GM23338 (cell line): ENCODE measurements at regions not wholly inside any gene's neighbourhood (a gene's known extent, or its start where the extent isn't known, plus 50 kb on each side); places are given as distances from the start of the nearest gene placed in this dataset.

Source experiments
- CREB1 ChIP-seq: fragments of 250-450 bp; sonication (Bioruptor Pico); IDR thresholded peaks from 2 replicates; pipeline ENCODE4 v1.5.0; 2020; ENCODE audit warnings: low read depth, mild to moderate bottlenecking, moderate library complexity
- CTCF ChIP-seq, 2 experiments: fragments of 200-600 bp in 1 of 2; sonication (generic) in 1 of 2; conservative IDR thresholded peaks; 2 replicates each; pipeline versions ENCODE4 v1.5.1 to v1.6.1; 2016 to 2017; ENCODE audit warnings: antibody characterized with exemption in 2 of 2, low read depth in 2 of 2, mild to moderate bottlenecking in 2 of 2, moderate library complexity in 1 of 2
- EZH2 ChIP-seq: fragments of 200-600 bp; sonication (generic); IDR thresholded peaks from one replicate; pipeline ENCODE4 v1.8.0; 2017; ENCODE audit warnings: antibody characterized with exemption, mild to moderate bottlenecking, low read depth; ENCODE audit not compliant: unreplicated experiment
- EZH2phosphoT487 ChIP-seq: fragments of 200-600 bp; sonication (generic); IDR thresholded peaks from one replicate; pipeline ENCODE4 v1.8.1; 2018; ENCODE audit warnings: antibody characterized with exemption; ENCODE audit not compliant: unreplicated experiment
- JUNB ChIP-seq: IDR thresholded peaks from one replicate; pipeline ENCODE4 v1.6.1; 2016; ENCODE audit warnings: antibody characterized with exemption; ENCODE audit not compliant: unreplicated experiment
- POLR2AphosphoS5 ChIP-seq: IDR thresholded peaks from 2 replicates; pipeline ENCODE4 v1.6.1; 2016; ENCODE audit warnings: antibody characterized with exemption, low read depth
- ZNF114 ChIP-seq: fragments of 250-450 bp; sonication (Bioruptor Pico); IDR thresholded peaks from 2 replicates; pipeline ENCODE4 v1.5.0; 2020; ENCODE audit warnings: mild to moderate bottlenecking, moderate library complexity
- TF ChIP-seq, protein P1 (sequence below): IDR thresholded peaks from one replicate; pipeline ENCODE4 v1.6.1; 2018; ENCODE audit warnings: antibody characterized with exemption; ENCODE audit not compliant: unreplicated experiment

DNA sequence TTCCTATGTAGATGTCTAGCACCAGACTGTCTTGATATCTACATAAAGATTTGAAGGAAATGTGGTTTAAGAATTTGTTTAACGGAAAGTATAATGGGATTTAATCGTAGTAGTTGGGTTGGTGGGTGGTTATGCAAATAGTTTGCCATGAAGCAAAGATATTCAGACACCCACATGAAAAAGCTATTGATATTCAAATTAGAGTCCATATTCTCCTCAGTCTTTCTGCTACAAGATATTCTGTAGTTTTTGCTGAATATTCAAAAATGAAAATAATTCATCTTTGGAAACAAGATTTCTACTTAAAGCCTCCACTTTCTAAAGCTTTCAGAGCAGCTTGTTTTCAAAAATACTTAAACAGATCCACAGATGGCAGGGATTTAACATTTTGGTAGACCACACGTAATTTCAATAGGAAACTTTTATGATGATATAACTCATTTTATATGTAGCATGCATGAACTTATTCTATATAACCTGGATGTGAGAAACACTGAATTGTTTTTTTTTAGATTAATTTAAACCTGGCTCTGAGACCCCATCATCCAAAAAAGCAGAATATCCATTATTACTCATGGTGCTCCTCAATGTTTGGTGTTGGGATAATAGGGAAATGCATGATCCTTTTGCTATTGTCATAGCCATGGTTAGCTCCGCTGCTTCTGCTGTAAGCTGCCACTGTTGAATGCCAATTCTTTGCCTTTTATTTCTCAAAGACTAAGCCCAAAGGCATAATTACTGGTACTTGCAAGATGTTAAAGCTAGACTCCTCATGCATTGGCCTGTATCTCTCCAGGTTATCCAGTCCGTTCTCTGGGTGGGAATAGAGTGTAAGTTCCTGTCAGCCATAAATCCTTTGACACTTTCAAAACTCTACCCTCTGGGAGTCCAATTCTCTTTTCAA is 98.0 kb downstream of the GMNC start:
- TF ChIP-seq EZH2 (no peak), POLR2AphosphoS5 (no peak), EZH2phosphoT487 (no peak), JUNB (no peak), CTCF (conservative IDR thresholded peaks at IDR 0.05; ENCODE audit: low read depth in 2 of 2) (no peak), ZNF114 (CRISPR knock-in tag) (no peak), CREB1 (CRISPR knock-in tag) (no peak)
- TF ChIP-seq, protein P1, sequence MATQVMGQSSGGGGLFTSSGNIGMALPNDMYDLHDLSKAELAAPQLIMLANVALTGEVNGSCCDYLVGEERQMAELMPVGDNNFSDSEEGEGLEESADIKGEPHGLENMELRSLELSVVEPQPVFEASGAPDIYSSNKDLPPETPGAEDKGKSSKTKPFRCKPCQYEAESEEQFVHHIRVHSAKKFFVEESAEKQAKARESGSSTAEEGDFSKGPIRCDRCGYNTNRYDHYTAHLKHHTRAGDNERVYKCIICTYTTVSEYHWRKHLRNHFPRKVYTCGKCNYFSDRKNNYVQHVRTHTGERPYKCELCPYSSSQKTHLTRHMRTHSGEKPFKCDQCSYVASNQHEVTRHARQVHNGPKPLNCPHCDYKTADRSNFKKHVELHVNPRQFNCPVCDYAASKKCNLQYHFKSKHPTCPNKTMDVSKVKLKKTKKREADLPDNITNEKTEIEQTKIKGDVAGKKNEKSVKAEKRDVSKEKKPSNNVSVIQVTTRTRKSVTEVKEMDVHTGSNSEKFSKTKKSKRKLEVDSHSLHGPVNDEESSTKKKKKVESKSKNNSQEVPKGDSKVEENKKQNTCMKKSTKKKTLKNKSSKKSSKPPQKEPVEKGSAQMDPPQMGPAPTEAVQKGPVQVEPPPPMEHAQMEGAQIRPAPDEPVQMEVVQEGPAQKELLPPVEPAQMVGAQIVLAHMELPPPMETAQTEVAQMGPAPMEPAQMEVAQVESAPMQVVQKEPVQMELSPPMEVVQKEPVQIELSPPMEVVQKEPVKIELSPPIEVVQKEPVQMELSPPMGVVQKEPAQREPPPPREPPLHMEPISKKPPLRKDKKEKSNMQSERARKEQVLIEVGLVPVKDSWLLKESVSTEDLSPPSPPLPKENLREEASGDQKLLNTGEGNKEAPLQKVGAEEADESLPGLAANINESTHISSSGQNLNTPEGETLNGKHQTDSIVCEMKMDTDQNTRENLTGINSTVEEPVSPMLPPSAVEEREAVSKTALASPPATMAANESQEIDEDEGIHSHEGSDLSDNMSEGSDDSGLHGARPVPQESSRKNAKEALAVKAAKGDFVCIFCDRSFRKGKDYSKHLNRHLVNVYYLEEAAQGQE: no peak
